Lower lobe of right lung (tissue), 2 donors: ENCODE measurements at regions not wholly inside any gene's neighbourhood (a gene's known extent, or its start where the extent isn't known, plus 50 kb on each side); places are given as distances from the start of the nearest gene placed in this dataset.

Experiments
- ATAC-seq, 2 donors: fragments of 200-7000 bp; cut with Tn5 transposase; one replicate each; pipeline ENCODE4 v1.9.1; 2020 to 2022; ENCODE audit warnings: mild to moderate bottlenecking in 2 of 2, moderate library complexity in 2 of 2
- DNase-seq: peaks from one replicate; pipeline ENCODE4 v3.0.0-alpha.2; 2020
- H3K27ac ChIP-seq: fragments of 200-600 bp; one replicate; pipeline ENCODE4 v1.8.0; 2022
- H3K27me3 ChIP-seq: fragments of 200-600 bp; one replicate; pipeline ENCODE4 v1.8.0; 2022; ENCODE audit warnings: low read depth
- H3K36me3 ChIP-seq: fragments of 200-600 bp; one replicate; pipeline ENCODE4 v1.8.0; 2022; ENCODE audit warnings: mild to moderate bottlenecking
- H3K4me1 ChIP-seq: fragments of 200-600 bp; one replicate; pipeline ENCODE4 v1.8.0; 2022
- H3K4me3 ChIP-seq: fragments of 200-600 bp; one replicate; pipeline ENCODE4 v1.8.0; 2022; ENCODE audit warnings: mild to moderate bottlenecking
- H3K9me3 ChIP-seq: fragments of 200-600 bp; one replicate; pipeline ENCODE4 v1.8.0; 2022
- intact Hi-C: fragments of 100-400 bp; cut with DNase I; formaldehyde crosslinking; loops from one replicate; pipeline ENCODE4 v1.11.0; 2022
- TF ChIP-seq, protein P1 (sequence below): fragments of 200-600 bp; IDR thresholded peaks from one replicate; pipeline ENCODE4 v1.8.0; 2022; ENCODE audit warnings: antibody characterized with exemption, mild to moderate bottlenecking
- donor health status: DM: no; HTN: yes; CAD: no; lungs with severe emphysema.

DNA sequence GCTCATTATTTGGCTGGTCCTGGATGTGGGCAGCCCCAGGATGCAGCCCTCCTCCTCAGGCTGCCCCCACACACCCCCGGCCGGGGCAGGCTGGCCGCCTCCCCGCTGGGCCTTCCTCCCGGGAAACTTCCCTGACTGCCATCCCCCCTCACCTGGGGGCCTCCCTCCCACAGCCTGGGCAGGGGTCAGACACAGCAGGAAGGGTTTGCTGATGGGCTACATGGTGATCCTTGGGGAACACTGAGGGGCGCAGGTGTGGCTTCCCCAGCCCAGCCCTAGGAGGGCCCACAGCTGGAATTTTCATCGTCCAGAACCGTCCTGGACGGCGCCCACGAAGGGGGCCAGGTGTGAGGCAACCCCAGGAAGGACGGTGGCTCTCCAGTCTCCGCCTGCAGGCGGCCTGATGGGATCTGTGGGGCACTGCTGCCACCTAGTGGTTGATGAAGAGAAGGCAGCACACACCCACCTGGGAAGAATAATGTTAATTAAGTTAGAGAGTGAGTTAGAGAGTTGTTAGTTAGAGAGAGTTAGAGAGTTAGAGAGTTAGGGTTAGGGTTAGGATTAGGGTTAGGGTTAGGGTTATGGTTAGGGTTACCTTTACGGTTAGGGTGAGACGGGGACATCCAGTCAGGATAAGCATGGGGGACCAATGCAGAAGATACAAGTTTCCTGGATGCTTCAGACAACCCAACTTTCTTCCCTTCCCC is 75.9 kb upstream of the PRR5 start:
- intact Hi-C loops = no loop called here
- TF ChIP-seq, protein P1, sequence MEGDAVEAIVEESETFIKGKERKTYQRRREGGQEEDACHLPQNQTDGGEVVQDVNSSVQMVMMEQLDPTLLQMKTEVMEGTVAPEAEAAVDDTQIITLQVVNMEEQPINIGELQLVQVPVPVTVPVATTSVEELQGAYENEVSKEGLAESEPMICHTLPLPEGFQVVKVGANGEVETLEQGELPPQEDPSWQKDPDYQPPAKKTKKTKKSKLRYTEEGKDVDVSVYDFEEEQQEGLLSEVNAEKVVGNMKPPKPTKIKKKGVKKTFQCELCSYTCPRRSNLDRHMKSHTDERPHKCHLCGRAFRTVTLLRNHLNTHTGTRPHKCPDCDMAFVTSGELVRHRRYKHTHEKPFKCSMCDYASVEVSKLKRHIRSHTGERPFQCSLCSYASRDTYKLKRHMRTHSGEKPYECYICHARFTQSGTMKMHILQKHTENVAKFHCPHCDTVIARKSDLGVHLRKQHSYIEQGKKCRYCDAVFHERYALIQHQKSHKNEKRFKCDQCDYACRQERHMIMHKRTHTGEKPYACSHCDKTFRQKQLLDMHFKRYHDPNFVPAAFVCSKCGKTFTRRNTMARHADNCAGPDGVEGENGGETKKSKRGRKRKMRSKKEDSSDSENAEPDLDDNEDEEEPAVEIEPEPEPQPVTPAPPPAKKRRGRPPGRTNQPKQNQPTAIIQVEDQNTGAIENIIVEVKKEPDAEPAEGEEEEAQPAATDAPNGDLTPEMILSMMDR = peak; percentile 96
- no peaks in the 10 kb centered on the region for H3K36me3 ChIP-seq
- no peak overlapping the region for H3K27ac ChIP-seq
- peak; percentile 77 for DNase-seq
- peak; percentile 82 to 86 for ATAC-seq
- no peak overlapping the region for H3K4me3 ChIP-seq
- peaks cover 29% of the 10 kb centered on the region for H3K27me3 ChIP-seq
- H3K9me3 ChIP-seq = no peaks in the 10 kb centered on the region
- no peaks in the 10 kb centered on the region for H3K4me1 ChIP-seq

- Histone ChIP-seq H3K27ac (no peak overlapping the region), H3K4me3 (no peak overlapping the region), H3K36me3 (no peaks in the 10 kb centered on the region), H3K9me3 (no peaks in the 10 kb centered on the region), H3K4me1 (peaks cover 3% of the 10 kb centered on the region), H3K27me3 (peaks cover 35% of the 10 kb centered on the region)
- intact Hi-C loops = no loop called here
- DNase-seq (no peak), ATAC-seq (peak in 1 of 2 donors; percentile 2)
- TF ChIP-seq, protein P1 = no peak
Observed at GRCh38 chr22:44625421-44625760, 76.6 kb upstream of the PRR5 start.

DNA sequence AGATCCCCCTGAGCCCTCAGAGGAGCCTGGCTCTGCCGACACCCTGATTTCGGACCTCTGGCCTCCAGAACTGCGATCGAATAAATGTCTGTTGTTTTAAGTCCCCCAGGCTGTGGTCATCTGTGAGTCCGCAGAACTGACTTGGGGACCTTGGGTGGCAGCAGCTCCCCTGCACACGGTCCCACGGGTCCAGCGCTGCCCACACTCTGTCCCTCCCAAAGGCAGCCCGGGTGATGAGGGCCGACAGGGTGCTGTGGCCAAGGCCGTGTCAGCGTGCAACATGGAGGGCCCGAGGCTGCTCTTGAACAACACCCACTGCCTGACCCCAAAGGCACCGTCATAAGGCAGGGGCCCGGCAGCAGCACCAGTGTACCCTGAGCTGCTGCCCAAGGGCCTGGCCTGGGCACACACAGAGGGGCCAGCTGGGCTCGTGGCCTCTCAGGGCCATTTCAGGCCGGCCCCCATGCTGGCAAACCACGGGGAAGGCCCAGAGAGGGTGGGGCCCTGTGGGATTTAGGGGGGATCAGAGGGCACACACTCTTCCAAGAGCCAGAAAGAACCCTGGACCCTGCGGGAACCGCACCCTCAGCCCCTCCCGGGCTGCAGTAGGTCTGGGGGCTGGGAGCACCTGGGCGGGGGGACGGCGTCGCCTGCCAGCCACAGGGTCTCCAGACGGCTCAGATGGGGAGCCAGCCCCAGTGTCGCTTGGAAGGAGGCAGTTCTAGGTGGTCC is 77.1 kb upstream of the PRR5 start:
- TF ChIP-seq, protein P1 = no peak
- intact Hi-C loops = no loop called here
- Histone ChIP-seq H3K36me3 (no peaks in the 10 kb centered on the region), H3K4me3 (no peak overlapping the region), H3K27me3 (peaks cover 40% of the 10 kb centered on the region), H3K27ac (no peak overlapping the region), H3K9me3 (no peaks in the 10 kb centered on the region), H3K4me1 (peaks cover 8% of the 10 kb centered on the region)
- DNase-seq (peak; percentile 44), ATAC-seq (no peak)

DNA sequence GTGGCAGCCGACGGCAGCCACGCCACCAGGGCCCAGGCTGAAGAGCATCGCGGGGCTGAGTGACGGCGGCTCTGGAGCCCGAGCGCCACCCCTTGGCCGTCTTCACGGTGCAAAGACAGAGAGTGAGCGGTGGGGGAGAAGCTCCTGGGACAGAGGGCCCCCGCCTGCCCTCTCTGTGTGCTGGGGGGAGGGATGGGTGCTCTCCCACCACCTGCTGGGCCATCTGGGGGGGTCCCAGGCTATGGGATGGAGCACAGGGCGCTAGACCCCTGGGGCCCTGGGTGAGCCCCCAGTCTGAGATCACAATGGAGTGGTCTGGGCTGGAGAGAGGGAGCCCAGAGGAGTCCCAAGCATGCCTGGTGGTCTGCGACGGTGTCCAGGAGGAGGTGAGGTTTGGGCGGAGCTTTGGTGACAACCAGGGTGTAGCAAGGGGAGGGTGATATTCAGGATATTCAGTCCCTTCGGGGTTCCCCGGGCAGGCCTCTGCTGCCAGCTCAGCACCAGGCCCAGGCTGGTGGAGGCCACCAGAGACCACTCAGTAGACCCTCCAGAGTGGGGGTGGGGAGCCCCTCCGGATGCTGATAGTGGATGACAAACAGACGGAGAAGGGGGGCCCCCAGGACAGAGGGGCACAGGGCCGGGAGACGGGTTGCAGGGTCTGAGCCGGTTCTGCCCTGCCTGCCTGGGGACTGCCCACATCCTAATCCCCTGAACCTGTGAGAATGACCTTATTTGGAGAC is 78.1 kb upstream of the PRR5 start:
- Histone ChIP-seq H3K27me3 (peaks cover 40% of the 10 kb centered on the region), H3K9me3 (no peaks in the 10 kb centered on the region), H3K4me3 (no peak overlapping the region), H3K36me3 (no peaks in the 10 kb centered on the region), H3K4me1 (peaks cover 8% of the 10 kb centered on the region), H3K27ac (no peak overlapping the region)
- TF ChIP-seq, protein P1 = no peak
- intact Hi-C loops = no loop called here
- ATAC-seq (no peak), DNase-seq (peak; percentile 39)

- intact Hi-C loops = no loop called here
Observed at GRCh38 chr22:44622679-44623078, 79.3 kb upstream of the PRR5 start.

More at GRCh38 chr22:44622679-44623078, 79.3 kb upstream of the PRR5 start:
- Histone ChIP-seq H3K36me3 (no peaks in the 10 kb centered on the region), H3K27me3 (peaks cover 45% of the 10 kb centered on the region), H3K9me3 (no peaks in the 10 kb centered on the region), H3K4me3 (no peak overlapping the region), H3K27ac (no peak overlapping the region), H3K4me1 (peaks cover 8% of the 10 kb centered on the region)
- no peak for DNase-seq
- ATAC-seq = no peak
- TF ChIP-seq, protein P1 = no peak
